GM19351 (cell line): ENCODE measurements at regions not wholly inside any gene's neighbourhood (a gene's known extent, or its start where the extent isn't known, plus 50 kb on each side); places are given as distances from the start of the nearest gene placed in this dataset.

Experiments
- ATAC-seq: cut with Tn5 transposase; IDR thresholded peaks from one replicate; pipeline ENCODE4 v1.9.1; 2021; ENCODE audit warnings: mild to moderate bottlenecking, moderate library complexity; ENCODE audit not compliant: unreplicated experiment

DNA sequence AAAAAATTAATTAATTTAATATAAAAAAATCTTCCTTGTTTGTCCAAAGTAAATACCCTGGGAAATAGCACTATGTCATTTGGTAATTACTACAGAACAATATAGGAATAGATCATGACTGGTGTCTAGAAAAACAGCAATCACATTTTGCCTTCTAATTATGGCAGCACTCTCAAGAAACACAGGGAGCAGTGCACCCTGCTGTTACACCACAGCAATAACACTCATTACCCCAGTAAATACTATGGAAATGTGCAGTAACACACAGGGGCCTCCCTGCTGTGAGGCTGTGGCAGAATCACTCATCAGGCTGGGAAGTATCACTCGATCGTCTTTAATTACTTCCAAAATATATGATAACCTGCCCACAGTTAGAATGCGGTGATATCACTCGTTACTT, 646.0 kb downstream of the TUSC7 start:
- no peak for ATAC-seq

DNA sequence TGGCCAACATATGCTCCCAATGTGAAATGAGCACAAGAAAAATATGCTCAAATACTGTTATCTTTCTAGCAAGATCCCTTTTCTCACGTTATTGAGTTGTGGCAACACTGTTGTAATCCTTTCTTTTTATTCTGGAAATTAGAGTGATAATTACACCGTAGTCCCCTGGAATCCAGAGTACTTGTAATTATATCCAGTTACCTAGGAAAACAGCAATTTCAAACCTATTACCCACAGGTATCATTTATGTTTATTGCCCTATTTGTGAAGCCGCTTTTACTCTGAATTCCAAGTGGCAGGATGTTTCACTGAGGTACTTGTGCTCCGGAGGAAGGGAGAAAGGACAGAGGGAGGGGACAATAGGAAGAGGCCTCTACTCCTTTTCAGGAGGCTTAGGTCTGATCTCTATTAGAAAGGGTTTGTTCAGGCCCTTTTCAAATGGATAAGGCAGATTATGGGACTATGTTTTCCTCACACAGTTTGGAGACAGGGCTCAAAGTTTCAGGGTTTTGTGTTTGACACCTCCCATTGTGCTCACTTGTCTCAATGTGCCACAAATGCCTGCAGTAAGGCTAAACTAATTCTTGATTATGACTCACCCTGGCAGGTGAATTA, 646.6 kb downstream of the TUSC7 start:
- ATAC-seq = no peak

DNA sequence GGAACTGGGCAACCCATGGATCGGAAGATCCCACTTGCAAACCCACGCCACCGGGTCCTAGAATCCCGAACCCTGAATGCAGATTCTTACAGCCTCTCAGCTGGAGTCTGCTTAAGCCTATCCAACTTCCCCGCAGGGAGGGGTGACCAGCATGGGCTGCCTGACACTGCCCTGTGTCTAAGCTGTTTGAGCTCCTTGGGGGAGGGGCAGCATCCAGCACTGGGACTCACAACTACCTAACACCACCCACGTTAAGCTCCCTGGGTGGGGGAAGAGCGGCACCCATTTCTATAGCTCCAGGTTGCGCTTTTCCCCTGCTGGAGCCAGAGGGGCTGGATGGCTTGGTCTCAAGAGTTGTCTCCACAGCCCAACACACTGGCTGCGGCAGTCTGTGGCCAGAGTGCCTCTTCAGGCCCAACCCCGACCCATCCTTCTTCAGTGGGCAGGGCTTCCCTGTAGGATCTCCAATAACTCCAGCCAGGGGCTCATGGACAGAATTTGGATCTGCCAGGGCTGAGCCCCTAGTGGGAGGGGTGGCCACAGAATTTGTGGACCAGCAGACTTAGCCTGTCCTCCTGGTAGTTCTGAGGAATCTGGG, 649.2 kb downstream of the TUSC7 start:
- no peak for ATAC-seq

DNA sequence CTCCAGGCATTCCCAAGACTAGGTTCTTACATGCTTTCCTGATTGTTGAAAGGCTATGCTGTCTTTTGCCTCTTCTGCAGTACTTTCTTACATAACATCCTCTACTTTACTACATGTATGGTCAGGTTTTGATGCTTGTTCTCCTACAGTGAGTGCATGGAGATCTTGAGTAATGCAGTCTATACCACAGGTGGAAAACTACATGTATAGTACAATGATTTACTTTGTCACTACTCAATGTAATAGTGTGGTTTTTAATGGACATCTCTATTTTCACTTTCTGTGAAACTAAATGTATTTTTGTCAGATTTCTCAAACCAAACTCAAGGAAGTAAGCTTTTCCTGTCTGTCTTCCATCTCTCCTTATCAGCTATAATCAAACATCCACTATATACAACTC, 657.0 kb downstream of the TUSC7 start:
- no peak for ATAC-seq

- no peak for ATAC-seq
Observed at GRCh38 chr3:117367861-117368260, 658.3 kb downstream of the TUSC7 start.

- ATAC-seq = no peak
Observed at GRCh38 chr3:117380631-117381030, 671.1 kb downstream of the TUSC7 start.

GRCh38 chr3:117393119-117393518, 683.5 kb downstream of the TUSC7 start:
- ATAC-seq = no peak

GRCh38 chr3:117398141-117398899, 688.7 kb downstream of the TUSC7 start:
- ATAC-seq = no peak

- ATAC-seq = no peak
Observed at GRCh38 chr3:117399311-117400078, 689.9 kb downstream of the TUSC7 start.

DNA sequence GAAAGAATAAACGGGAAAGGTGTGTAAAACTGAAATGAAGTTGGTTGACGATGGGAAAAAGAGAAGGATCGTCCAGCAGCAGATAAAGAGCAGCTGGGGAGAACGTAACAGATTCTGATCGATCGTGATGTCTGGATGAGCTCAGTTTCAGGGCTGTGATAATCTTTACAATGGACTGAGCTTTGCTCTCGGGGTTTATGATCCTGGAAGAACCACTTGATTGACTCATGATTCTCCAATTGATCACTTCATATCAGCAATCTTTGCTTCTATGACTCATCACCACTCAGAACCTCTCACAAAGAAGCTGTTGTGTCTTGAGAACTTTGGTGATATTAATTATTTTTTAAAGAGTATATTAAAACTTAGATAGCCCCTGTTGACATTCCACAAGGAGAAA, 690.7 kb downstream of the TUSC7 start:
- no peak for ATAC-seq

DNA sequence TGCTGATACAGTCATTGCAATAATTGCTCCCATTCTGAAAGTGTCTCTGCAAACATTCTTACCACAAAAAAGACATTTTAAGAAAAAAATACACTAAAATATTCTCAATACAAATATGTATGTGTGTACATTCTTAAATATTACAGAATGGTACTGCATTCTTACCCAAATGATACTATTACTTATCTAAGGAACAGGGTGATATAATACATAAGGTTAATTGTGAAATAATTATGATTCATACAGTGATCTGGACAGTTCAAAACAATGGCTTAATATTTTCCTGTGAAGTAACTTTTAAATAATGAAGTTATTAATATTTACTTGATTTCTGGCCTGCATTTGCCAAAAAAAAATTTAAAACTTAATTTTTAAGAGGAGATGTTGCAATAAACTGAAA, 694.6 kb downstream of the TUSC7 start:
- no peak for ATAC-seq

GRCh38 chr3:117404730-117405129, 695.2 kb downstream of the TUSC7 start:
- no peak for ATAC-seq

GRCh38 chr3:117405359-117405758, 695.8 kb downstream of the TUSC7 start:
- ATAC-seq = no peak

DNA sequence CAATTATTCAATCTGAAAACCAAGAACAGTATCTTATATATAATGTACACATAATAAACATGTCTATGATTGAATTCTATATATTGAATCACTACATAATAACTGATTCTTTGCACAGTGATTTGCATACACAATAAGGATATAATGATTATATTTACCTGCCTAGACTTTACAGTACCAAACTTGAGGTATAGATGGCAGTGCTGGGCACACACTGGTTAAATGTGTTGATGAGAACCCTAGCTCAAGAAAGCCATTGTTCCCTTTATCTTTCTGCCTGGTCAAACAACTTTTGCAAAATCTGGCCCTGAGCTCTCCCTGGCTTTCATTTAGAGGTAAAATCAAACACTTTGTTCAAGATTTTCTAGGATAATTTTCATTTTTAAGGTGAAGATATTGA, 697.7 kb downstream of the TUSC7 start:
- peak; percentile 88 for ATAC-seq

- ATAC-seq = no peak
Observed at GRCh38 chr3:117408811-117409210, 699.2 kb downstream of the TUSC7 start.

DNA sequence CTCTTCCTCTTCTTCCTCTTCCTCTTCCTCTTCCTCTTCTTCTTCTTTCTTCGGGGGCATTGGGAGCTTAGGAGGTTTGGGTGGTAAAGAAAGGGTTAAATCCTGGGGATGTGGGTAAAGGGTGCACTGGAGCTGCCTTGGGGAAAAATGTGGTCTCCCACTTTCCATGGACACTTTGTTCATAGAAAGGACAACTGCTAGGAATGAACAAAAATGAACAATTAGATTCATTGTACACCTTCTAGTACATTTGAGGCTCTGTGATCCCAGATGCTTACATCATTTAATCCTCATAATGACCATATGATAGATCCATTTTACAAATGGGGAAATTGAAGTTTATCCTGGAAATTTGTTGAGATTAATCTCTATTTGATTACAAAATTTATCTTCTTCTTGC, 699.7 kb downstream of the TUSC7 start:
- no peak for ATAC-seq

GRCh38 chr3:117409701-117410459, 700.3 kb downstream of the TUSC7 start:
- ATAC-seq = no peak

GRCh38 chr3:117411971-117412370, 702.4 kb downstream of the TUSC7 start:
- ATAC-seq = no peak

DNA sequence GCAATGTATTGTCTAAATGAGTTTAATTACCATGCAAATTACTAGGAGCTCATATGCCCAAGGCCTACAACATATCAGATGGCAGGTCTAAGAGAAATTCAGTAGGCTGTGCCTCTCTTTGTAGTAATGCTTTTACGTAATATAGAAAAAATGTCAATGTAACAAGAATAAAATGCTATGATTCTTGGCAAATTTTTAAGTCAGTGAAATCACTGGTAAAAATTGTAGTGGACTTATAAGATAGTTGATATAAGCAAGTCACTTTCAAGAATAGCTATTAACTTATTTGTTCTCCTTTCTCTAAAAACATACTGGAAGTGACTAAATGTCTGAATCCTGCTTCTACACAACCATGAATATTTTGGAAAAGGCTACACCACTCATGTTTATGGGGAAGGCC, 707.8 kb downstream of the TUSC7 start:
- no peak for ATAC-seq

- ATAC-seq = no peak
Observed at GRCh38 chr3:117427081-117427480, 717.5 kb downstream of the TUSC7 start.

- ATAC-seq = no peak
Observed at GRCh38 chr3:117433427-117433826, 723.8 kb downstream of the TUSC7 start.
